ENCODE measurements at regions not wholly inside any gene's neighbourhood (a gene's known extent, or its start where the extent isn't known, plus 50 kb on each side); places are given as distances from the start of the nearest gene placed in this dataset.

GRCh38 chr6:19362396-19362795 lies 474.8 kb upstream of the ID4 start:
- no peak for DNase-seq (ENCODE audit: extremely low read depth in 1 of 4, low spot score in 3 of 4)
- Histone ChIP-seq H3K4me3 (no peak overlapping the region), H3K9me1 (ENCODE audit: control insufficient read depth, insufficient read depth, low read length) (no peaks in the 10 kb centered on the region), H3K79me2 (ENCODE audit: control insufficient read depth, insufficient read depth, low read length) (no peaks in the 10 kb centered on the region), H3K36me3 (ENCODE audit: control insufficient read depth, insufficient read depth, low read length) (no peaks in the 10 kb centered on the region), H3K4me1 (replicated peaks in 1 of 2; ENCODE audit: control insufficient read depth in 2 of 2, insufficient read depth in 2 of 2, low read length in 2 of 2) (no peaks in the 10 kb centered on the region), H3K9ac (ENCODE audit: insufficient read depth in 1 of 2, low read depth in 2 of 2, low read length in 2 of 2) (no peak overlapping the region), H3K4me2 (ENCODE audit: insufficient read depth, low read length) (no peak overlapping the region), H3K27ac (ENCODE audit: extremely low read depth, low read depth, low read length) (no peak overlapping the region), H3K27me3 (ENCODE audit: control insufficient read depth in 2 of 2, insufficient read depth in 2 of 2, low read length in 2 of 2) (no peaks in the 10 kb centered on the region), H2AFZ (ENCODE audit: low read depth, low read length) (no peak overlapping the region), H4K20me1 (replicated peaks; ENCODE audit: control insufficient read depth, insufficient read depth, low read length) (no peaks in the 10 kb centered on the region), H3K9me3 (replicated peaks; ENCODE audit: control insufficient read depth, insufficient read depth, low read depth, low read length) (0 out of 2 replicates have a peak, but pooled peaks cover 3% of the 10 kb centered on the region)
- no peak for ATAC-seq
- TF ChIP-seq PCBP1 (IDR thresholded peaks at IDR 0.05; ENCODE audit: low read depth, low read length, poor library complexity, severe bottlenecking) = no peak
- no peak for TF ChIP-seq CREM (IDR thresholded peaks at IDR 0.05; ENCODE audit: low read depth)
- TF ChIP-seq JUNB (CRISPR knock-in tag; conservative IDR thresholded peaks at IDR 0.05) = no peak
- WGBS (ENCODE audit: insufficient coverage, low coverage, missing lambda C conversion rate) = 0% methylated on average over 8 of the region's 8 CpGs
- no peak for FAIRE-seq
- BruUV-seq (replicated peaks) = no TSS peak
- in situ Hi-C loops (cut with MboI) = no loop called here
- CTCF ChIA-PET (ENCODE audit: low intra/inter-chr PET ratio) = no interaction called here
- POLR2A ChIA-PET = no interaction called here
- intact Hi-C loops (cut with micrococcal nuclease) = no loop called here

GRCh38 chr6:19368511-19368910 lies 468.7 kb upstream of the ID4 start:
- Histone ChIP-seq H3K9me3 (replicated peaks; ENCODE audit: control insufficient read depth, insufficient read depth, low read depth, low read length) (peaks cover 2% of the 10 kb centered on the region; the same call in 1 of the 2 replicates), H2AFZ (ENCODE audit: low read depth, low read length) (no peak overlapping the region), H3K27ac (ENCODE audit: extremely low read depth, low read depth, low read length) (no peak overlapping the region), H3K79me2 (ENCODE audit: control insufficient read depth, insufficient read depth, low read length) (no peaks in the 10 kb centered on the region), H3K4me1 (replicated peaks in 1 of 2; ENCODE audit: control insufficient read depth in 2 of 2, insufficient read depth in 2 of 2, low read length in 2 of 2) (no peaks in the 10 kb centered on the region), H3K9ac (ENCODE audit: insufficient read depth in 1 of 2, low read depth in 2 of 2, low read length in 2 of 2) (no peak overlapping the region), H3K9me1 (ENCODE audit: control insufficient read depth, insufficient read depth, low read length) (no peaks in the 10 kb centered on the region), H4K20me1 (replicated peaks; ENCODE audit: control insufficient read depth, insufficient read depth, low read length) (no peaks in the 10 kb centered on the region), H3K36me3 (ENCODE audit: control insufficient read depth, insufficient read depth, low read length) (no peaks in the 10 kb centered on the region), H3K4me3 (no peak overlapping the region), H3K27me3 (ENCODE audit: control insufficient read depth in 2 of 2, insufficient read depth in 2 of 2, low read length in 2 of 2) (no peaks in the 10 kb centered on the region), H3K4me2 (ENCODE audit: insufficient read depth, low read length) (no peak overlapping the region)
- TF ChIP-seq SMARCA5 (IDR thresholded peaks at IDR 0.05) = no peak
- no peak for TF ChIP-seq RBM25 (IDR thresholded peaks at IDR 0.05; ENCODE audit: low read depth, low read length, severe bottlenecking)
- TF ChIP-seq E2F4 (CRISPR knock-in tag; IDR thresholded peaks at IDR 0.05; ENCODE audit: low read depth) = no peak
- TF ChIP-seq GATA2 (CRISPR knock-in tag; IDR thresholded peaks at IDR 0.05) = no peak
- no peak for TF ChIP-seq ZNF143 (CRISPR knock-in tag; IDR thresholded peaks at IDR 0.05)
- TF ChIP-seq ZNF274 (IDR thresholded peaks at IDR 0.05; ENCODE audit: borderline replicate concordance, low read depth, low read length) = no peak
- no TSS peak for BruUV-seq (replicated peaks)
- intact Hi-C loops (cut with micrococcal nuclease) = no loop called here
- whole genome bisulfite sequencing (ENCODE audit: insufficient coverage, low coverage, missing lambda C conversion rate) = 7% methylated on average over 1 of the region's 1 CpG
- FAIRE-seq (no peak), ATAC-seq (no peak), DNase-seq (ENCODE audit: extremely low read depth in 1 of 4, low spot score in 3 of 4) (no peak)
- POLR2A ChIA-PET = no interaction called here
- CTCF ChIA-PET (ENCODE audit: low intra/inter-chr PET ratio) = no interaction called here
- in situ Hi-C loops (cut with MboI) = no loop called here
